Hepatocyte (in vitro differentiated cells): ENCODE measurements at regions not wholly inside any gene's neighbourhood (a gene's known extent, or its start where the extent isn't known, plus 50 kb on each side); places are given as distances from the start of the nearest gene placed in this dataset.

Experiments
- DNase-seq: peaks from one replicate; pipeline ENCODE4 v3.0.0-alpha.2; 2016; ENCODE audit warnings: low spot score
- H2AFZ ChIP-seq: fragments of 200-600 bp; sonication (generic); 2 replicates; pipeline ENCODE4 v1.6.0; 2016; ENCODE audit warnings: antibody characterized with exemption, mild to moderate bottlenecking
- H3K27ac ChIP-seq: fragments of 200-600 bp; sonication (generic); 2 replicates; pipeline ENCODE4 v1.5.1; 2016; ENCODE audit warnings: mild to moderate bottlenecking
- H3K27me3 ChIP-seq: fragments of 200-600 bp; sonication (generic); 2 replicates; pipeline ENCODE4 v1.6.1; 2016
- H3K36me3 ChIP-seq: fragments of 200-600 bp; sonication (generic); replicated peaks from 2 replicates; pipeline ENCODE4 v1.5.1; 2016; ENCODE audit warnings: low read depth; ENCODE audit not compliant: insufficient read depth
- H3K4me1 ChIP-seq: fragments of 200-600 bp; sonication (generic); 2 replicates; pipeline ENCODE4 v1.5.1; 2016; ENCODE audit warnings: mild to moderate bottlenecking, moderate library complexity; ENCODE audit not compliant: insufficient read depth
- H3K4me2 ChIP-seq: fragments of 200-600 bp; sonication (generic); 2 replicates; pipeline ENCODE4 v1.6.0; 2016
- H3K4me3 ChIP-seq: fragments of 200-600 bp; sonication (generic); 2 replicates; pipeline ENCODE4 v1.5.1; 2016; ENCODE audit warnings: mild to moderate bottlenecking
- H3K79me2 ChIP-seq: fragments of 200-600 bp; sonication (generic); 2 replicates; pipeline ENCODE4 v1.6.0; 2017; ENCODE audit warnings: mild to moderate bottlenecking
- H3K9me2 ChIP-seq: fragments of 200-600 bp; sonication (generic); replicated peaks from 2 replicates; pipeline ENCODE4 v1.6.0; 2017; ENCODE audit warnings: mild to moderate bottlenecking; ENCODE audit not compliant: insufficient read depth
- H3K9me3 ChIP-seq: fragments of 200-600 bp; sonication (generic); 2 replicates; pipeline ENCODE4 v1.5.1; 2016; ENCODE audit warnings: low read depth, mild to moderate bottlenecking
- H4K20me1 ChIP-seq: fragments of 200-600 bp; sonication (generic); 2 replicates; pipeline ENCODE4 v1.6.0; 2016; ENCODE audit warnings: mild to moderate bottlenecking; ENCODE audit not compliant: insufficient read depth, poor library complexity, severe bottlenecking
- EZH2 ChIP-seq: fragments of 200-600 bp; sonication (generic); IDR thresholded peaks from 2 replicates; pipeline ENCODE4 v1.6.1; 2016; ENCODE audit warnings: antibody characterized with exemption, mild to moderate bottlenecking, borderline replicate concordance
- EZH2phosphoT487 ChIP-seq: fragments of 200-600 bp; sonication (generic); IDR thresholded peaks from one replicate; pipeline ENCODE4 v1.6.1; 2018; ENCODE audit warnings: antibody characterized with exemption, mild to moderate bottlenecking, low read depth, moderate library complexity; ENCODE audit not compliant: unreplicated experiment, severe bottlenecking
- WGBS: methylation state at CpG from one replicate; pipeline ENCODE4 v1.1.6; 2016; ENCODE audit warnings: low lambda C conversion rate; ENCODE audit errors: missing lambda C conversion rate; 5-methylcytosine and 5-hydroxymethylcytosine counted together
- TF ChIP-seq, protein P1 (sequence below): fragments of 200-600 bp; sonication (generic); IDR thresholded peaks from 2 replicates; pipeline ENCODE4 v1.5.1; 2016; ENCODE audit warnings: antibody characterized with exemption, mild to moderate bottlenecking; ENCODE audit not compliant: poor library complexity

DNA sequence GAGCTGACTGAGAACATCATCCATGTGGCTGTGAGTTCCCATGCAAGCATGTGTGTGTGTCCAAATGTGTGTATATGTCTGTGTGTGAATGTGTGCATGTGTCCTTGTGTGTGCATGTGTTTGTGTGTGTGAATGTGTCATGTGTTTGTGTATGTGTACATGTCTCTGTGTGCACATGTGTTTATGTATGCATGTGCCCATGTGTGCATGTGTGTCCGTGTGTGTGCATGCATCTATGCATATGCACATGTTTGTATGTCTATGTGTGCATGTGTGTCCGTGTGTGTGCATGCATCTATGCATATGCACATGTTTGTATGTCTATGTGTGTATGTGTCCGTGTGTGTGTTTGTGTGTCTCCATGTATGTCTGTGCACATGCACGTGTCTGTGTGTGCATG is 99.7 kb downstream of the LBH start:
- Histone ChIP-seq H3K9me3 (no peaks in the 10 kb centered on the region), H3K27ac (no peak overlapping the region), H3K9me2 (no peaks in the 10 kb centered on the region), H3K36me3 (no peaks in the 10 kb centered on the region), H2AFZ (no peak overlapping the region), H3K4me1 (peaks cover 5% of the 10 kb centered on the region), H3K4me3 (no peak overlapping the region), H4K20me1 (no peaks in the 10 kb centered on the region), H3K79me2 (no peaks in the 10 kb centered on the region), H3K27me3 (no peaks in the 10 kb centered on the region), H3K4me2 (no peak overlapping the region)
- TF ChIP-seq, protein P1, sequence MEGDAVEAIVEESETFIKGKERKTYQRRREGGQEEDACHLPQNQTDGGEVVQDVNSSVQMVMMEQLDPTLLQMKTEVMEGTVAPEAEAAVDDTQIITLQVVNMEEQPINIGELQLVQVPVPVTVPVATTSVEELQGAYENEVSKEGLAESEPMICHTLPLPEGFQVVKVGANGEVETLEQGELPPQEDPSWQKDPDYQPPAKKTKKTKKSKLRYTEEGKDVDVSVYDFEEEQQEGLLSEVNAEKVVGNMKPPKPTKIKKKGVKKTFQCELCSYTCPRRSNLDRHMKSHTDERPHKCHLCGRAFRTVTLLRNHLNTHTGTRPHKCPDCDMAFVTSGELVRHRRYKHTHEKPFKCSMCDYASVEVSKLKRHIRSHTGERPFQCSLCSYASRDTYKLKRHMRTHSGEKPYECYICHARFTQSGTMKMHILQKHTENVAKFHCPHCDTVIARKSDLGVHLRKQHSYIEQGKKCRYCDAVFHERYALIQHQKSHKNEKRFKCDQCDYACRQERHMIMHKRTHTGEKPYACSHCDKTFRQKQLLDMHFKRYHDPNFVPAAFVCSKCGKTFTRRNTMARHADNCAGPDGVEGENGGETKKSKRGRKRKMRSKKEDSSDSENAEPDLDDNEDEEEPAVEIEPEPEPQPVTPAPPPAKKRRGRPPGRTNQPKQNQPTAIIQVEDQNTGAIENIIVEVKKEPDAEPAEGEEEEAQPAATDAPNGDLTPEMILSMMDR = no peak
- no peak for TF ChIP-seq EZH2
- no peak for TF ChIP-seq EZH2phosphoT487
- 94% methylated on average over 4 of the region's 4 CpGs for WGBS
- no peak for DNase-seq

DNA sequence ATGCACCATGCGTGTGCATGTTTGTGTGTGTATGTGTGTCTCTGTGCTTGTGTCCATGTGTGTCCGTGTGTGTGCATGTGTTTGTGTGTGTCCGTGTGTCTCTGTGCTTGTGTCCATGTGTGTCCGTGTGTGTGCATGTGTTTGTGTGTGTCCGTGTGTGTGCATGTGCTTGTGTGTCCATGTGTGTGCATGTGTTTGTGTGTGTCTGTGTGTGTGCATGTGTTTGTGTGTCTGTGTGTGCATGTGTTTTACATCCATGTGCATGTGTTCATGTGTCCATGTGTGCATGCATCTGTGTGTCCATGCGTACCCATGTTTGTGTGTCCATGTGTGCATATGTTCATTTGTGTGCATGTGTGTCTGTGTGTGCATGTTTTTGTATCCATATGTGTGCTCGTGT is 100.5 kb downstream of the LBH start:
- Histone ChIP-seq H4K20me1 (no peaks in the 10 kb centered on the region), H3K27ac (no peak overlapping the region), H3K27me3 (no peaks in the 10 kb centered on the region), H3K79me2 (no peaks in the 10 kb centered on the region), H3K9me3 (no peaks in the 10 kb centered on the region), H3K36me3 (no peaks in the 10 kb centered on the region), H3K4me2 (no peak overlapping the region), H3K4me1 (peaks cover 5% of the 10 kb centered on the region), H2AFZ (no peak overlapping the region), H3K9me2 (no peaks in the 10 kb centered on the region), H3K4me3 (no peak overlapping the region)
- over 99% methylated on average over 7 of the region's 7 CpGs for WGBS
- no peak for DNase-seq
- TF ChIP-seq EZH2phosphoT487 (no peak), EZH2 (no peak)
- TF ChIP-seq, protein P1 = no peak

DNA sequence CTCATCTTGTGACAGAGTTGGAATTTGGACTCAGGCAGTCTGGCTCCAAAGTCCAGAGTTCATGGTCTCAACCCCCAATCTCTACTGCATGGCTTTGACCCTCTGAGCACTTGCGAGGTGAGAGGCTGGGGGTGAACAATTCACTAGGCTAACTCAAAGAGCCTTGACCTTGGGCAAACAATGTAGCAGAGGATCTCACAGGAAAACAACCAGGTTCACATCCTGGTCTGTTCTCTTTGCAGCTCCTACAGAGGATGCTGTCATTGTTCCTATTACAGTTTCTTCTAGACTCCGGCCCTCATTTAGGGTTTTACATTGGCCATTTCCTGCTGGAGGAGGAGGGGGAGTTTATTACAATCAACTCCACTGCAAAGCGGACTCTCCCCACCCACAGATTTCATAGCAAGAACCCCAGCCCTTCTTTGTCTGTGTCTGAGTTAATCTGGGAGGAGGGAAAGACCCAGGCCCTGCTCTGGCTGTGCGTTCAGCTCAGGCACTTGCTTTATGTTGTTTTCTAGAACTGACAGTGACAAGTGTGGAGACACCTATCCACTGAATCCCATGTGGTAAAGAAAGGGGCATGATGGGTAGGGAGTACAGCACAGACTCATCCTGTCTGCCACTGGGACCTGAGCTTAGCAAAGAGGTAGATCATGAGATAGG is 101.6 kb downstream of the LBH start:
- H3K9me3 ChIP-seq = no peaks in the 10 kb centered on the region
- no peaks in the 10 kb centered on the region for H3K79me2 ChIP-seq
- 70% methylated on average over 4 of the region's 4 CpGs for WGBS
- peaks cover 5% of the 10 kb centered on the region for H3K4me1 ChIP-seq
- no peak overlapping the region for H3K4me2 ChIP-seq
- H3K4me3 ChIP-seq = no peak overlapping the region
- H3K27ac ChIP-seq = no peak overlapping the region
- H4K20me1 ChIP-seq = no peaks in the 10 kb centered on the region
- TF ChIP-seq EZH2phosphoT487 (no peak), EZH2 (no peak)
- TF ChIP-seq, protein P1 = no peak
- no peaks in the 10 kb centered on the region for H3K36me3 ChIP-seq
- DNase-seq = no peak
- no peaks in the 10 kb centered on the region for H3K9me2 ChIP-seq
- no peaks in the 10 kb centered on the region for H3K27me3 ChIP-seq
- no peak overlapping the region for H2AFZ ChIP-seq
